ENCODE measurements at regions not wholly inside any gene's neighbourhood (a gene's known extent, or its start where the extent isn't known, plus 50 kb on each side); places are given as distances from the start of the nearest gene placed in this dataset.

- TF ChIP-seq EP300 (conservative IDR thresholded peaks at IDR 0.05; ENCODE audit: poor library complexity, severe bottlenecking): no peak
- TF ChIP-seq MXI1 (conservative IDR thresholded peaks at IDR 0.05; ENCODE audit: poor library complexity, severe bottlenecking): no peak
- TF ChIP-seq CTCF (IDR thresholded peaks at IDR 0.05; ENCODE audit: poor library complexity, severe bottlenecking): no peak
These were observed 78.5 kb upstream of the GALNT2 start for GRCh38 chr1:229988534-229988933.
